KMS-11 (cell line): ENCODE measurements at regions not wholly inside any gene's neighbourhood (a gene's known extent, or its start where the extent isn't known, plus 50 kb on each side); places are given as distances from the start of the nearest gene placed in this dataset.

ENCODE experiments used
- H2AFZ ChIP-seq: fragments of 200-600 bp; sonication (generic); 2 replicates; pipeline ENCODE4 v1.6.1; 2016; ENCODE audit warnings: antibody characterized with exemption, mixed run types, low read depth
- H3K27ac ChIP-seq: fragments of 200-600 bp; sonication (generic); 2 replicates; pipeline ENCODE4 v1.6.1; 2016; ENCODE audit warnings: mild to moderate bottlenecking, mixed run types
- H3K27me3 ChIP-seq: fragments of 200-600 bp; sonication (generic); 2 replicates; pipeline ENCODE4 v1.6.1; 2017; ENCODE audit warnings: mild to moderate bottlenecking, low read depth, mixed run types, moderate library complexity; ENCODE audit not compliant: insufficient read depth
- H3K36me3 ChIP-seq: fragments of 200-600 bp; sonication (generic); 2 replicates; pipeline ENCODE4 v1.6.1; 2017; ENCODE audit warnings: mild to moderate bottlenecking, mixed run types; ENCODE audit not compliant: insufficient read depth
- H3K4me1 ChIP-seq: fragments of 200-600 bp; sonication (generic); 2 replicates; pipeline ENCODE4 v1.6.1; 2016; ENCODE audit warnings: mild to moderate bottlenecking, low read depth, mixed run types; ENCODE audit not compliant: poor library complexity, severe bottlenecking
- H3K4me2 ChIP-seq: fragments of 200-600 bp; sonication (generic); 2 replicates; pipeline ENCODE4 v1.7.0; 2016; ENCODE audit warnings: mild to moderate bottlenecking, mixed run types
- H3K4me3 ChIP-seq: fragments of 200-600 bp; sonication (generic); IDR thresholded peaks from 2 replicates; pipeline ENCODE4 v1.6.1; 2017; ENCODE audit warnings: low read depth, low read length, mixed read lengths; ENCODE audit not compliant: insufficient read depth
- H3K79me2 ChIP-seq: fragments of 200-600 bp; sonication (generic); 2 replicates; pipeline ENCODE4 v1.6.1; 2016; ENCODE audit warnings: low read depth, mixed run types; ENCODE audit not compliant: insufficient read depth
- H3K9ac ChIP-seq: fragments of 200-600 bp; sonication (generic); 2 replicates; pipeline ENCODE4 v1.6.1; 2016; ENCODE audit warnings: mild to moderate bottlenecking, mixed run types
- H4K20me1 ChIP-seq: fragments of 200-600 bp; sonication (generic); 2 replicates; pipeline ENCODE4 v1.6.1; 2016; ENCODE audit warnings: mild to moderate bottlenecking, mixed run types; ENCODE audit not compliant: insufficient read depth
- CTCF ChIP-seq: fragments of 200-600 bp; sonication (generic); conservative IDR thresholded peaks from 2 replicates; pipeline ENCODE4 v1.6.1; 2017; ENCODE audit warnings: low read depth, mild to moderate bottlenecking, antibody characterized with exemption, low read length, moderate library complexity, mixed read lengths

- Histone ChIP-seq H3K9ac (no peak overlapping the region), H4K20me1 (no peaks in the 10 kb centered on the region), H3K4me3 (no peak overlapping the region), H3K4me1 (no peaks in the 10 kb centered on the region), H2AFZ (no peak overlapping the region), H3K27ac (no peak overlapping the region), H3K79me2 (no peaks in the 10 kb centered on the region), H3K36me3 (no peaks in the 10 kb centered on the region), H3K27me3 (no peaks in the 10 kb centered on the region), H3K4me2 (no peak overlapping the region)
- no peak for TF ChIP-seq CTCF
Measured at GRCh38 chr6:2439082-2439481, 193.7 kb upstream of the GMDS start.

GRCh38 chr6:2436410-2437154 is 191.2 kb upstream of the GMDS start:
- no peaks in the 10 kb centered on the region for H3K79me2 ChIP-seq
- H3K36me3 ChIP-seq = no peaks in the 10 kb centered on the region
- no peak overlapping the region for H3K27ac ChIP-seq
- no peak overlapping the region for H3K4me3 ChIP-seq
- H3K4me1 ChIP-seq = no peaks in the 10 kb centered on the region
- TF ChIP-seq CTCF = no peak
- H3K4me2 ChIP-seq = no peak overlapping the region
- no peak overlapping the region for H2AFZ ChIP-seq
- H3K27me3 ChIP-seq = no peaks in the 10 kb centered on the region
- H4K20me1 ChIP-seq = no peaks in the 10 kb centered on the region
- H3K9ac ChIP-seq = no peak overlapping the region

GRCh38 chr6:2435323-2435722 is 189.9 kb upstream of the GMDS start:
- H3K4me2 ChIP-seq = no peak overlapping the region
- no peak overlapping the region for H3K9ac ChIP-seq
- H3K4me1 ChIP-seq = no peaks in the 10 kb centered on the region
- no peak overlapping the region for H2AFZ ChIP-seq
- H3K27ac ChIP-seq = no peak overlapping the region
- no peaks in the 10 kb centered on the region for H3K27me3 ChIP-seq
- TF ChIP-seq CTCF = no peak
- H3K79me2 ChIP-seq = no peaks in the 10 kb centered on the region
- H3K4me3 ChIP-seq = no peak overlapping the region
- no peaks in the 10 kb centered on the region for H3K36me3 ChIP-seq
- no peaks in the 10 kb centered on the region for H4K20me1 ChIP-seq

- Histone ChIP-seq H3K4me2 (no peak overlapping the region), H3K4me3 (no peak overlapping the region), H3K9ac (no peak overlapping the region)
Measured at GRCh38 chr6:2434912-2435311, 189.5 kb upstream of the GMDS start.

More at GRCh38 chr6:2434912-2435311, 189.5 kb upstream of the GMDS start:
- Histone ChIP-seq H3K27ac (no peak overlapping the region), H3K36me3 (no peaks in the 10 kb centered on the region), H3K27me3 (no peaks in the 10 kb centered on the region), H2AFZ (no peak overlapping the region), H3K79me2 (no peaks in the 10 kb centered on the region), H3K4me1 (no peaks in the 10 kb centered on the region), H4K20me1 (no peaks in the 10 kb centered on the region)
- no peak for TF ChIP-seq CTCF
